NCI-H2029 treated with DMSO at 0.1 percent for 48 hours (cell line): ENCODE measurements at regions not wholly inside any gene's neighbourhood (a gene's known extent, or its start where the extent isn't known, plus 50 kb on each side); places are given as distances from the start of the nearest gene placed in this dataset.

ENCODE experiments used
- DNase-seq: peaks from one replicate; lab custom pipeline; 2025; lab: John Stamatoyannopoulos, UW

DNA sequence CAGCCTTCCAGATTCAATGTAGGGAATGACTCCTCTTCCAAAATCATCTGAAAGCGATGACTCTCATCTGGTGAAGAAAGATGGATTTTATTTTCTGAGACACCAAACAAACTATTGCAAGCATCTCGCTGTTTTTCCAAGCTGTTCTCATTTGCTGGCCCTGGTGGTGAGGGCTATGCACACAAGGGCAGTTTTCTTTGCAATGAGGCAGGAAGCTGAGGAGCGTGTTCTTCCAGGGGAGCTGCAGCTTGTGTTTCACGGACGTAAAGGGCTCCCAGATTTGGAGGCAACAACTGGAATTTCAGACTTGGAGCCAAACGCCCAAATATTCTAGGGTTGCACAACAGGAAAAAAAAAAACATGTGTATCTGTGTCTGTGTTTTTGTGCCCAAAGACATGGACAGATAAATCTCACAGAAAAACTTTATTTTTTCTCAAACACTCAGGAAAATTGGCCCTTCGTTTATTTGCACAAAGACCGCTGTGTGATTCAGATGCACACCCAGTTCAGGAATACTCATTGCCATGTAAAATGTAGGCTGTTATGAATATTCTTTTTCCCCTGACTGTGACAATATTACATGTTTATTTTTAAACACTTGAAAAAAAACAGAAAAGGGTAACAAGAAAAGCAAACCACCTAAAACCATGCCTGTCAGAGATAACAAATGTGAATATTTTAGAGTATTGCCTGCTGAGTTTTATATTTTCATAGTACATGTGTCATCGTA is 151.3 kb downstream of the GAS1 start:
- no peak for DNase-seq

DNA sequence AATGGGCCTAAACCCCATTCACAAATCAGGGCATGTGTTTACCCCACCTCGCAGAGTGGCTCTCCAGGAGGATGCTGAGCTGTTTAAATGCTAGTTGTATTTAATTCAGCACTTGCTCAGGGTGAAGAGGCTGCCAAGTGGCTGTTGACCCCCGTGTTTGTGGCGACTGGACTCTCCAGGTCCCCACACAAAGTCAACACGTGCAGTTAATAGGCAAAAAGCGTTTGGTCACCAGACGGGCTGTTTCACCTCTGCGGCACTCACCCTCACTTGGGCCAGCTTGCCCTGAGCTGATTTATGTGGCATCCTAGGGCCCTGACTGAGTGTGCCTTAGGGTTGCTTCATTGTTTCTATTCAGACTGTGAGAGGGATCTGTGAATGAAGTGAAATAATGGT is 152.3 kb downstream of the GAS1 start:
- no peak for DNase-seq

GRCh38 chr9:86794391-86795046 is 152.8 kb downstream of the GAS1 start:
- no peak for DNase-seq

DNA sequence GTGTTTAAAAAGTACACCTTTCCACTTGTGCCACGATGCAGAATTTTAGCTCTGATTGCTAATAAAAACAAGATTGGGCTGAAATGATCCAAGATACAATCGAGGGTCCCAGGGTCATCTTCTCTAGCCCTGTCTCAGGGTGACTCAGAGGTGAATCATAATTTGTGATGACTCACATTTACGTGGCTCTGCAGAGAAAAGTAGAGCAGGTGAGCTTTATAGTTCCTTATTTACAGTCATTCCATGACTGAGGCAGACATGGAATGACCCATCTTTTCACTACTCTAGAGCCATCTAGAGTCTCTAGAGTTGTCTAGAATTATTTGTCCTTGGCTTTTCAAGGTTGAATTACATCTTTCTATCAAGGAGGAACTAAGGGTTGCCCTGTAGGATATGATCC is 155.2 kb downstream of the GAS1 start:
- DNase-seq, result no peak

DNA sequence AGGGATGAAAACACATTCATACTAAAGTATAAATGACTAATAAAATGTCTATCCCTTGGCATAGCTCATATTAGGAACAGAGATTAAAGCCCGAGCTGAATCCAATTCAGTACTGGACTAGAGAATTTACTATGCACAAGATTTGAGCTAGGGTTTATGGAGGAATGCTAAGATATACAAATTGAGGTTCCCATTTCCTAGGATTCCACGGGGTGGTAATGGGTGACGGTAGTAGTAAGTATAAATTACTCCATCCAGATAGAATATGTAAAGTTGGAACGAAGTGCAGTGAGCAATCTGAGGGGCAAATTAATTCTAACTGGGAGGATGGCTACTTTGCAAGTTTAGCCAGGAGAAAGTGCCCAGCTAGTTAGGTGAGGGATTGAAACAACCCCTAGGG is 156.5 kb downstream of the GAS1 start:
- no peak for DNase-seq

GRCh38 chr9:86788456-86788855 is 158.8 kb downstream of the GAS1 start:
- DNase-seq, result no peak

GRCh38 chr9:86783884-86784283 is 163.4 kb downstream of the GAS1 start:
- no peak for DNase-seq

GRCh38 chr9:86782831-86783230 is 164.5 kb downstream of the GAS1 start:
- no peak for DNase-seq

GRCh38 chr9:86778761-86779160 is 168.5 kb downstream of the GAS1 start:
- DNase-seq, result no peak

DNA sequence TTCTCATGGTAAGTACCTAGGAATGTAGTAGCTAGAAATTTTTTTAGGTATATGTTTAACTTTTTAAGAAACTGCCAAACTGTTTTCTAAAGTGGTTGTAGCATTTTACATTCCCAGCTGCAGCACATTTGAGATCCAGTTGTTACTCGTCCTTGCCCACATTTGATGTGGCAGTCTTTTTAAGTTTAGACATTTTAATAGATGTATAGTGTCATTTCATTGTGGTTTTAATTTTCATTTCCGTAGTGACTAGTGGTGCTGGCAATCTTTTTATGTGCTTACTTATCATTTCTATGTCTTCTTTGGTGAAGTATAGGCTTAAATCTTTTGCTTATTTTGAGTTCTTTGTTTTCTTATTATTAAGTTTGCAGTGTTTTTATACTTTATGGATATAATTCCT is 171.6 kb downstream of the GAS1 start:
- no peak for DNase-seq

- no peak for DNase-seq
Measured at GRCh38 chr9:86774116-86774515, 173.2 kb downstream of the GAS1 start.

- no peak for DNase-seq
Measured at GRCh38 chr9:86773422-86773945, 173.8 kb downstream of the GAS1 start.

DNA sequence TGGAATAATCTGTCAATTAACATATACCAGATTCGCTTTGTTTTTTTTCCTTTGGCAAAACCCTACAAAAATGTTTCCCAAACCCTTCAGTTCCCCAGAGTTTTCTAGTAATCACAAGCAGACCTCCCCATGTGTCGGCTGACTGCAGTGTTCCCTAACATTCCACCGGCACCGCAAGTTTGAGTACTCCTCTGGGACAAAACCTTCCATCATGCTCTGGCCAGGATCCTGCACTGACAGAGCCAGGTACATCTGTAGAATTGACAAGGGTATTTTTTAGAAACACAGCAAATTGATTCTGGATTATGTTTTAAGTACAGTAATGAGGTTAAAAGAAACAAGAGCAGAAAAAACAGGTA is 174.7 kb downstream of the GAS1 start:
- no peak for DNase-seq

DNA sequence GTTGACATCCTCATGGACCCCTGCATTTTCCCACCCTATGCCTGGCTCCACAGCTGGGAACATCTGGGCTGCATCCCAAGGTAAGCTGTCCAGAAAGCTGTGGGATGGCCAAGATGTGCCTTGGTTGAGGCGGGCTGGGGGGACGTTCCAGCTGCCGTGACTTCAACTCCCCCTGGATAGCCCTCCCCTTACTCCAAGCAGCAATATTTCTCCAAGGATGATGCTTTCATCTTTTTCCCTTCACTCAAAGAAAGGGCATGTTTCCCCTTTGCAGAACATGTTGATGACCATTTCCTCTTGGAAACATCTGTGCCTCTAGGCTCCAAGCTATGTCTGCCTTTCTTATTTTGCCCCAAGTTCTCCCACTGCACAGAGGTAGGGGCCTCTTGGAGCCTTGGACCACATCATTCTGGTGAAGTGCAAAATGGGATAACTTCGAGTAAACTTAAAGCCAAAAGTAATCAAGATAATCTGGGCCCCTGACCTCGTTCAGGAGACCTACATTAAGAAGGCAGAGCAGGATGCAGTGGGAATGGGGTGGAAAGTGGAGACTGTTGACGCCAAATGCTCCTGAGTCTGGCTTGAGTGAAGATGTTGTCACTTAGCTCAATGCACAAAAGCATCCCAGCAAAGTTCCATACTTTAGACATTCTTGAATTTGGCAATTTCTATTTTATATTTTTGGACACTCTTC is 175.2 kb downstream of the GAS1 start:
- no peak for DNase-seq

DNA sequence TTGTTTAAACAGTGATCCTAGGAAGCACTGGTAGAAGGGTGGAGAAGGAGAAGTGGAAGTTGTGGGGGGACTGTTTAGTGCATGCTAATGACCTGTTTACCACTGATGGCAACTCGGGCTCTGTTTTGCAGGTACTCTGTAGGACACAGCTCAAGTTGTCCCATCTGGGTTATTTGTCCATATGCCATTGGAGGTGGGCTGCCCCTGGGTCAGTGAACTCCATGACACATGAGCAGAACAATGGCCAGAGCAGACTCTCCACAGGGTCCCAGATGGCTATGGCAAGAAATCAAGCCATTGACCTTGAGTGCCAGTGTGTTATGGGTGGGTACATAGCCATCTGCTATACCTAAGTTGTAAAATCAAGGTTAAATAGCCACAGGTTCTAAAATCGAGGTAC is 175.9 kb downstream of the GAS1 start:
- DNase-seq, result no peak

DNA sequence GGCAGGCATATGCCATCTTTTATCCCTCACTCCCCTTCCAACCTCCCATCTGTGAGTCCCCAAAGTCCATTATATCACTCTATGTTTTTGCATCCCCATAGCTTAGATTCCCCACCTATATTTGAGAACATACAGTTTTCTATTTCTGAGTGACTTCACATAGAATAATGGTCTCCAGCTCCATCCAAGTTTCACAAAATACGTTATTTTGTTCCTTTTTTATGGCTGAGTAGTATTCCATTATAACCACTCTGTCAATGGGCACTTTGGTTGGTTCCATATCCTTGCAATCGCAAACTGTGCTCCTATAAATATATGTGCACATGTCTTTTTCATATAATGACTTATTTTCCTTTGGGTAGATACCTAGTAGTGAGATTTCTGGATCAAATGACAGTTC is 178.6 kb downstream of the GAS1 start:
- no peak for DNase-seq

- DNase-seq, result no peak
Measured at GRCh38 chr9:86768020-86768419, 179.3 kb downstream of the GAS1 start.

DNA sequence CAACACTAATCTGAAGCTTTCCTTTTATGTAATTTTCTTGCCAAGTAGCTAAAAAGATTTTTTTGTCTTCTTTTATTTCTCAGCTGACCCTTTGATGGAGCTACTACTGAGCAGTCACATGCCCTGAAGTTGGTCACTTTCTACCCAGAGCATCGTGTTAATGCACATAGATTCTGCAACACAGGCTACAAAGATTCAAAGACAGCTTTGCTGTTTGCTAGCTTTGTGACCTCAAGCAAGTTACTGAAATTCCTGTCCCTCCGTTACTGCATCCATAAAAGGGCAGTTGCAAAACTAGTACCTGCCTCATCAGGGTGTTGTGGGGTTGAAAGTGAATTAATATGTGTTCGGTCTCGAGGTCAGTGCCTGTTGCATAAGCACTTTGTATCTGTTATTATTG is 179.9 kb downstream of the GAS1 start:
- DNase-seq, result no peak

DNA sequence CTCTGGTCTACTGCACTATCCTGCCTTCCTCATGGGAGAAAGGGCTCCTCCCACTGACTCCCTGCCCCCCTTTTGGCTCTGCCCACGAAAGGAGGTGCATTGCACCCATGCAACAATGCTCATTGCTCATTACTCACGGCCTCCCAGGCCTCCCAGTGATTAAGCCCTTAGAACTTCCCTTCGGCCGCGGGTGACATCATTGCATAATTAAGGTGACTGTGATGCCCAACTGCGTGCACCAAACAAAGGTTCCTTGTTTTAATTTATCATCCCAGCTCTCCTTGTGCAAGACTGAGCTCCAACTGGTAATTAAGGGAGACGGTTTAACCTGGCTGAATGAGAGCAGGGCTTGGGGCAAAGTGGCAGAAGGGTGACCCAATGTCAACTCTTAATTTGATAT is 180.4 kb downstream of the GAS1 start:
- no peak for DNase-seq

DNA sequence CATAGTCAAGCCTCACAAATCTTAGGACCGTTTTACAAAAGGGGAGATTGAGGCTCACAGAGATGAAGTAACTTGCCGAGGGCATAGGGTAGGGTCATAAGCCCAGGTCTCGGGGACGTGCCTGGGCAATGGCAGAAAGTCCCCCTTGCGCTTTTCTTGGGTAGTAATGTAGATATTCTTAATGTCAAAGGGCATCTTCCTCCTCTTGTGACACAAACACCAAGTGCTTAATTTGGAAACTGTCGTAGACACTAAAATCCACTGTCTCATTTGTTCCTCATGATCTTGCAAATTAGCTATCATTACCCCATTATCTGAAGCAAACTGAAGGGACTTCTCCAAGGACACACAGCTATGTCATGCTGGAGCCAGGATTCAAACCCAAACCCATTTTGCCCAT is 180.8 kb downstream of the GAS1 start:
- no peak for DNase-seq

DNA sequence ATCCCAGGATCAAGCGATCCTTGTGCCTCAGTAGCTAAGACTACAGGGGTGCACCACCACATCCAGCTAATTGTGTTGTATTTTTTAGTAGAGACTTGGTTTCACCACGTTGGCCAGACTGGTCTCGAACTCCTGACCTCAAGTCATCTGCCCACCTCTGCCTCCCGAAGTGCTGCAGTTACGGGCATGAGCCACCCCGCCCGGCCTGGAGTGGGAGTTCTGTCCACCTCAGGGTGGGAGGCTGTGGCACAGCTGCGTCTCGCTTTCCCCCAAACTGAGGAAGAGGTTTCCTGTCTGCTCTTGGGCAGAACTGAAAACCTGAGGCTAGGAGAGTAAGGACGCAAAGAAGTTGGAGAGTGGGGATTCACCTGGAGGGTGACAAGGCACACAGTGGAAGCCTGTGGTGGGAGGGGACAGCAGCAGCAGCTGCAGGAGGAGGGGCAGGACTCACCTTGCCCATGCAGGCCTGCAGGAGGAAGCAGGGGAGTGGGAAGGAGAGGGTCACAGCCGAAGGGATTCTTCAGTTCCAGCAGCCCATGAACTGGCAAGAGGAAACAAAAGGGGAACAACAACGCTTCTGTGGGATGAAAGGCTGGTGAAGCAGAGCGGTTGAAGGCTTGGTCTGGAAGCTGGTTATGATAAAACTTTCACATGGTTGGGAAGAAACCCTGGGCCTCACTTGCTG is 181.4 kb downstream of the GAS1 start:
- no peak for DNase-seq

DNA sequence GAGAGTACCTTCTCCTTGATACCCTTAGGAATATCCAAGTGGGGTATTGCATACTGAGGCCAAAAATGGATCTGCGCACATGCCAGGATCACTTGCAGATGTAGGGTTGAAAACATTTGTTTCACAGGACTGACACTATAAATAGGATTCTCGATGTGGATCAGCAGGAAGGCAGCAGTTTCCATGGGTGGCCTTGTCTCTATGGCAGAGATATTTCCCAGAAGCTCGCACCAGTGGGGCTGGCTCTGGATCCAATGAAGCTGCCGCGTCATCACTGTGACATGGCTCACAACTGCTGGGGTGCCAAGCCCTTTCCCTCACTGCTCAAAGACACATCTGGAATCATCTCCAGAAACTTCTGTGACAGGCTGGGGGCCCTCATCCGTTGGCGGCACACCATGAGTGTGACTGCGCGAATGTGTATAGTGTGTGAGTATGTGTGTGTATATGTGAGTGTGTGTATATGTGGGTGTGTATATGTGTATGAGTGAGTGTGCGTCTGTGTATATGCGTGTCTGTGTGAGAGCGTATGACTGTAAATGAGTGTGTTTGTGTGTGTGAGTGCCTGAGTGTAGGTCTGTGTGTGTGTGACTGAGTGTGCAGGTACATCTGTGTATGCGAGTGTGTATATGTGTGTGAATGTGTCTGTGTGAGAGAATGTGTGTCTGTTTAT is 182.5 kb downstream of the GAS1 start:
- no peak for DNase-seq
